HG03280 (cell line): ENCODE measurements at regions not wholly inside any gene's neighbourhood (a gene's known extent, or its start where the extent isn't known, plus 50 kb on each side); places are given as distances from the start of the nearest gene placed in this dataset.

Source experiments
- ATAC-seq: cut with Tn5 transposase; IDR thresholded peaks from one replicate; pipeline ENCODE4 v1.9.1; 2021; ENCODE audit warnings: mild to moderate bottlenecking, moderate library complexity; ENCODE audit not compliant: unreplicated experiment

GRCh38 chr18:72940509-72940908, 72.7 kb upstream of the NETO1 start:
- ATAC-seq: no peak

GRCh38 chr18:72935744-72936143, 68.0 kb upstream of the NETO1 start:
- no peak for ATAC-seq

GRCh38 chr18:72922895-72923294, 55.1 kb upstream of the NETO1 start:
- ATAC-seq: no peak
